Memory B cell (primary cell): ENCODE measurements at regions not wholly inside any gene's neighbourhood (a gene's known extent, or its start where the extent isn't known, plus 50 kb on each side); places are given as distances from the start of the nearest gene placed in this dataset.

Experiments used
- ATAC-seq: fragments of 150-1000 bp; cut with Tn5 transposase; 2 replicates; pipeline ENCODE4 v1.10.0; 2021; ENCODE audit warnings: low read depth, mild to moderate bottlenecking, moderate library complexity
- DNase-seq, 2 donors: peaks; one replicate each; pipeline ENCODE4 v3.0.0; 2022; ENCODE audit warnings: low spot score in 2 of 2
- H3K27ac Mint-ChIP-seq: one replicate; pipeline ENCODE4 v1.8.0; 2022; ENCODE audit warnings: mild to moderate bottlenecking, moderate library complexity, mixed read lengths
- H3K27me3 Mint-ChIP-seq: one replicate; pipeline ENCODE4 v1.8.0; 2022; ENCODE audit warnings: mixed read lengths
- H3K36me3 Mint-ChIP-seq: one replicate; pipeline ENCODE4 v1.8.0; 2022; ENCODE audit warnings: mild to moderate bottlenecking, mixed read lengths
- H3K4me1 Mint-ChIP-seq: one replicate; pipeline ENCODE4 v1.8.0; 2022; ENCODE audit warnings: mixed read lengths
- H3K4me3 Mint-ChIP-seq: one replicate; pipeline ENCODE4 v1.8.0; 2022; ENCODE audit warnings: mild to moderate bottlenecking, moderate library complexity, mixed read lengths
- H3K9me3 Mint-ChIP-seq: one replicate; pipeline ENCODE4 v1.8.0; 2022; ENCODE audit warnings: mixed read lengths

DNA sequence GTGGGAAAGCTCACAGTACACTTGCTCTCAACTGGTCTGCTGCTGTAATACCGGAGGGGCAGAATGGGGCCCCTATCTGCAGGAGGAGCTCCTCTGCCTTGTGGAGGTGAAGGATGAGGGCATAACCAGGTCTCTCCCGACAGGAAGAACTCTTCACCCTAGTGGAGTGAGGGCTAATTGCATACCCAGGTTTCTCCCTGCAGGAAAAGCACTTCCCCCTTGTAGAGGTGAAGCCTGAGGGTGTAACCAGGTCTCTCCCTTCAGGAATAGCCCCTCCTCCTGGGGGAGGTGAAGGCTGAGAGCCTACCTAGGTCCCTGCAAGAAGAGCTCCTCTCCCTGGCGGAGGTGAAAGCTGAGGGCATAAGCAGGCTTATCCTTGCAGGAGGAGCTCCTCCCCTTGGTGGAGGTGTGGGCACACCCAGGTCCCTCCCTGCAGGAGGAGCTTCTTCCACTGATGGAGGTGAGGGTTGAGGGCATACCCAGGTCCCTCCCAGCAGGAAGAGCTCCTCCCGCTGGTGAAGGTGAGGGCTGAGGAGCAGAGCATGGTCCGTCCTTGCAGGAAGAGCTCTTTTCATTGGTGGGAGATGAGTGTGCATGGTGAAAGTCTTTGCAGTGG lies 954.1 kb downstream of the NLGN4Y start:
- Mint-ChIP-seq H3K4me3 (no peak overlapping the region), H3K36me3 (no peaks in the 10 kb centered on the region), H3K9me3 (no peaks in the 10 kb centered on the region), H3K27ac (no peak overlapping the region), H3K27me3 (peaks cover 1% of the 10 kb centered on the region), H3K4me1 (no peaks in the 10 kb centered on the region)
- DNase-seq (no peak), ATAC-seq (no peak)

GRCh38 chrY:15500536-15500935 lies 976.2 kb downstream of the NLGN4Y start:
- Mint-ChIP-seq H3K36me3 (no peaks in the 10 kb centered on the region), H3K27me3 (peaks cover 2% of the 10 kb centered on the region), H3K4me3 (peak overlapping the region; percentile 80), H3K4me1 (peaks cover 13% of the 10 kb centered on the region), H3K9me3 (no peaks in the 10 kb centered on the region), H3K27ac (no peak overlapping the region)
- ATAC-seq (peak; percentile 8), DNase-seq (no peak)

- Mint-ChIP-seq H3K9me3 (no peaks in the 10 kb centered on the region), H3K4me3 (peak overlapping the region; percentile 80), H3K27me3 (peaks cover 3% of the 10 kb centered on the region), H3K27ac (no peak overlapping the region), H3K36me3 (no peaks in the 10 kb centered on the region), H3K4me1 (peaks cover 13% of the 10 kb centered on the region)
- DNase-seq, result no peak
- no peak for ATAC-seq
These were observed 976.9 kb downstream of the NLGN4Y start for GRCh38 chrY:15501181-15501580.

DNA sequence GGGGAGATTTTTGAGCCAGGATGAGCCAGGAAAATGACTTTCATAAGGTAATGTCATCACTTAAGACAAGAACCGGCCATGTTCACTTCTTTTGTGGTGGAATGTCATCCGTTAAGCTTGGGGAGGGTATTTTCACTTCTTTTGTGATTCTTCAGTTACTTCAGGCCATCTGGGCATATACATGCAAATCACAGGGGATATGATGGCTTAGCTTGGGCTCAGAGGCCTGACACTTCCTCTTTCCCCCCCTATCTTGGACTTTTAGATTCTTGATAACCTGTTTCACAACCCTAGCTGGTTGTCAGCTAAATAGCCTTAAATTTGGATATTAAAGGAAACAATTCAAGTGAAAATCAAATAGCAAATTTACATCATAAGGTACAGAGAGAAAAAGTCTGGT lies 986.0 kb downstream of the NLGN4Y start:
- peaks cover 2% of the 10 kb centered on the region for H3K36me3 Mint-ChIP-seq
- H3K4me1 Mint-ChIP-seq, result peaks cover 15% of the 10 kb centered on the region
- H3K9me3 Mint-ChIP-seq, result no peaks in the 10 kb centered on the region
- H3K27me3 Mint-ChIP-seq, result peaks cover 2% of the 10 kb centered on the region
- ATAC-seq (peak; percentile 93), DNase-seq (peak in 1 of 2 donors; percentile 5)
- H3K4me3 Mint-ChIP-seq, result no peak overlapping the region
- peak overlapping the region; percentile 38 for H3K27ac Mint-ChIP-seq

DNA sequence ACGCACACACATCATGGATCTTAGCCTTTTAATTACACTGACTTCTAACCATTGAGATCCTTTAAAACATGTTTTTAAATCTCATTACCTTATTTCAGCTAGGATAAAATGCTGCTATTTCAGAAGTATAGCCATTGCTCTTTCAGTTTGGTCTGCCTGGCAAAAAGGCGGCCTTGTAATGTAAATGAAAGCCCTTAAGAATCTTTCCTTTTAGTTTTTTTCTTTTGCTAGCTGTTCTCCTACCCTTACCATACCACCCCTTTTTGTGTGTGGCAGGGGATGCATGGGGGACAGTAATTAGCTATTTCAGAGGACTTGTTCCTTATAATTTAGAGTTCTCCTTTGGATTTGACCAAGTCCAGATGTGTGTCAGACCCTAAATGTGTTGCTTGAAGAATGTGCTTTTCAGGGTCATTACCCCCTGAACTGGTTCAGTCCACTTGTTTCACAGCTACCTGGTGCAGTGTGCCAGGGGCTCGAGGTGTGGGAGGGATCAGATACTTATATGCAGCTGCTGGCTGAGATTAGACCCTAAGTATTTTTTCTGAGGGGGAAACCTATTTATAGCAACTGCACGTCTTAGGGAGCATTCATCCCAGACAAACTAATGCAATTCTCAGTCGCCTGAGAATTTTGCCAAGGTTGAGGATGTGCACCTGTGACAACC lies 986.8 kb downstream of the NLGN4Y start:
- Mint-ChIP-seq H3K4me1 (peaks cover 17% of the 10 kb centered on the region), H3K36me3 (peaks cover 2% of the 10 kb centered on the region), H3K9me3 (no peaks in the 10 kb centered on the region), H3K27me3 (no peaks in the 10 kb centered on the region), H3K4me3 (no peak overlapping the region), H3K27ac (no peak overlapping the region)
- ATAC-seq, result no peak
- DNase-seq, result no peak

DNA sequence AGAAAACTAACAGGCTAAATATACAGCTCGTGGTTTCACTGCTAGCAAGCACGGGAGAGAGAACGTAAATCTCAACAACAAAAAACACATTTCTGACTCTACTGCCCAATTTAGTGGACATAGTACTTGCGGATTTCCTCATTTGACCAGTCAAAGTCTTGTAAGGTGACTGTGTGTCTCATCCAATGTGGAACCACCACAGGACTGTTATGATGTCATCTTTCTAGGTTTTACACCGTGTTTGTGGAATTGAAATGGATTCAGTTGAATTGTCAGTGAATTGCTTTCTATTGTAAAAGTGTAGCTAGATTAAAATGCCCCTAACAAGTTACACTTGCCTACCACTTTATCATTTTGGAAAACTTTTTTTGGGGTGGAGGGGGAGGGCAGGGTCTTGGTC lies 1010.8 kb downstream of the NLGN4Y start:
- Mint-ChIP-seq H3K36me3 (no peaks in the 10 kb centered on the region), H3K27ac (no peak overlapping the region), H3K9me3 (no peaks in the 10 kb centered on the region), H3K4me3 (no peak overlapping the region), H3K27me3 (no peaks in the 10 kb centered on the region), H3K4me1 (no peaks in the 10 kb centered on the region)
- ATAC-seq, result no peak
- DNase-seq, result no peak

GRCh38 chrY:15535784-15536511 lies 1011.6 kb downstream of the NLGN4Y start:
- no peak overlapping the region for H3K27ac Mint-ChIP-seq
- H3K36me3 Mint-ChIP-seq, result no peaks in the 10 kb centered on the region
- H3K4me3 Mint-ChIP-seq, result no peak overlapping the region
- no peak for ATAC-seq
- H3K4me1 Mint-ChIP-seq, result no peaks in the 10 kb centered on the region
- no peak for DNase-seq
- H3K27me3 Mint-ChIP-seq, result no peaks in the 10 kb centered on the region
- no peaks in the 10 kb centered on the region for H3K9me3 Mint-ChIP-seq

GRCh38 chrY:15540516-15540915 lies 1016.2 kb downstream of the NLGN4Y start:
- no peak overlapping the region for H3K4me3 Mint-ChIP-seq
- ATAC-seq (no peak), DNase-seq (no peak)
- H3K9me3 Mint-ChIP-seq, result no peaks in the 10 kb centered on the region
- H3K27ac Mint-ChIP-seq, result no peak overlapping the region
- H3K36me3 Mint-ChIP-seq, result no peaks in the 10 kb centered on the region
- H3K4me1 Mint-ChIP-seq, result no peaks in the 10 kb centered on the region
- no peaks in the 10 kb centered on the region for H3K27me3 Mint-ChIP-seq

DNA sequence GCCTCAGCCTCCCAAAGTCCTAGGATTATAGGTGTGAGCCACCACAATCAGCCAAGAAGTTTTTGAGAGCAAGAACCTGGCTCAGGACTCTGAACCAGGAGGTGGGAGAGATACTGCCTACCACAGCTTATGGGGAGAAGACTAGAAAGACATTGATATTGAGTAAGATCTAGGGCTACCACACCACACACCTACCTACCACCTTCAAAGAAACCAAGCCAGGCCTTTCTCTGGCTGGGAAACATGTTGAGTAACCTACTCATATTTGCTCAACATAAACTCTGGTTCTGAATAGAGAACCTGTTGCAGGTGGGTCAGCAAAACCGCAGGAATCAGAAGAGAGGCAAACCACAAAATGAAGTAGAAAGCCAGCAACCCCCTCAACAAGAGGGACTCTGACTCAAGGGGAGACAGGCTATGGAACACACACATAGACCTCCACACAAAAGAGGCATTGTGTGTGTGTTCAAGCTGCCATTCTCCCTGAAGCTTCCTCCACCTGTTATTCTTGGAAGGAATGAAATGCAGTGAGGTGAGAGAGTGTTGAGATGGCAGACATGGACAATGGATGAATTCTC lies 1021.9 kb downstream of the NLGN4Y start:
- ATAC-seq (no peak), DNase-seq (no peak)
- Mint-ChIP-seq H3K4me1 (no peaks in the 10 kb centered on the region), H3K4me3 (no peak overlapping the region), H3K27me3 (no peaks in the 10 kb centered on the region), H3K9me3 (no peaks in the 10 kb centered on the region), H3K36me3 (no peaks in the 10 kb centered on the region), H3K27ac (no peak overlapping the region)

DNA sequence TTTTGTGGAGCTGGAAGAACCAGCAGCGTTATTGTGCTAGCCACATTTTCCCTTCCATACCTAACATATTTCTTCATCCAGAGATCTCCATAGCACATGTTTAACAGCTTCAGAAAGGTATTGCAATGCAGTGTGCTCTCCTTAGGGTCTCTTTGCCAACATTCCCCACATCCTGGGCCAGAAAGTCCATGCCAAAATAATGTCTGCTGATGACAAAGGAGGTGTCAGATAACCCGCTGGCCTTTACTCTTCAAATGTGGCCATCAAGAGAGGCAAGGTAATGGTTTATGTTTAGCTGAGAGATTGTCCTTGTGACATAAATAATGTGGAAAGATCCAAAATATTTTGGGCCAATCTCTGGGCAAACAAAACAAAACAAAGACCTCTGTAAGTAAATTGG lies 1027.7 kb downstream of the NLGN4Y start:
- ATAC-seq (no peak), DNase-seq (no peak)
- Mint-ChIP-seq H3K4me1 (no peaks in the 10 kb centered on the region), H3K4me3 (no peak overlapping the region), H3K27ac (no peak overlapping the region), H3K9me3 (no peaks in the 10 kb centered on the region), H3K27me3 (no peaks in the 10 kb centered on the region), H3K36me3 (no peaks in the 10 kb centered on the region)

DNA sequence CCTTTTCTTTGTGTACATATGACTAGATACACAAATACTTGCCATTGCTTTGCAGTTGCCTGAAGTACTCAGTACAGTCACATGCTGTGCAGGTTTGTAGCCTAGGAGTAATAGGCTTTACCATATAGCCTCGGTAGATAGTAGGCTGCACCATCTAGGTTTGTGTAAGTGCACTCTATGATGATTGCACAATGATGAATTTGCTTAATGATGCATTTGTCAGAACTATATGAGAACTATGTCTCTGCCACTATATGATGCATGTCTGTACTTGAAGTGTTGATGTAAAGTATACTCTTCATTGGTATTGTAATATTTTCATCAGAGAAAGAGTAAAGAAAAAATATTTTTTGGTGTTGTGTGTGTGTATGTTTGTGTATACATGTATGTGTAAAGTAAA lies 1030.7 kb downstream of the NLGN4Y start:
- H3K4me3 Mint-ChIP-seq, result no peak overlapping the region
- DNase-seq (no peak), ATAC-seq (no peak)
- H3K4me1 Mint-ChIP-seq, result no peaks in the 10 kb centered on the region
- H3K9me3 Mint-ChIP-seq, result no peaks in the 10 kb centered on the region
- H3K36me3 Mint-ChIP-seq, result no peaks in the 10 kb centered on the region
- no peaks in the 10 kb centered on the region for H3K27me3 Mint-ChIP-seq
- H3K27ac Mint-ChIP-seq, result no peak overlapping the region

- H3K27ac Mint-ChIP-seq, result no peak overlapping the region
- H3K4me3 Mint-ChIP-seq, result no peak overlapping the region
- no peaks in the 10 kb centered on the region for H3K27me3 Mint-ChIP-seq
- DNase-seq (no peak), ATAC-seq (no peak)
- no peaks in the 10 kb centered on the region for H3K9me3 Mint-ChIP-seq
- no peaks in the 10 kb centered on the region for H3K4me1 Mint-ChIP-seq
- no peaks in the 10 kb centered on the region for H3K36me3 Mint-ChIP-seq
These were observed 1034.8 kb downstream of the NLGN4Y start for GRCh38 chrY:15559169-15559568.

DNA sequence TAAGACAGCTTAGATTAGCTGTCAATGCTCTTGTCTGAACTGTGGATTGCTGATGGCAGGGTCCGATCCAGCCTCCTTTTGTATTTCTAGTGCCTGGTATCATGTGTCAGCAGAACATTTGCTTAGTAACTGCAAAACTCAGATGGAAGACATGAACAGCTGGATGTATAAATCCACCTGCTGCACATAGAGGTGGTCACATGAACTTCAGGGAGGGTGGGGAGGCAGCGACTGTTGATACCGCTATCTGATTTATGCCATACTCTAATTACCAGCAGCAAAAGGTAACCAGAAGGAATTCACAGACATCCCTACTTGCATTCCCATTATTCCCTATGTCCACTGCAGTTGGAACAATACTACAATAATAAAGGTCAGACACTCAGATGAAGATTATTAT lies 1036.5 kb downstream of the NLGN4Y start:
- no peaks in the 10 kb centered on the region for H3K36me3 Mint-ChIP-seq
- no peaks in the 10 kb centered on the region for H3K4me1 Mint-ChIP-seq
- no peak overlapping the region for H3K27ac Mint-ChIP-seq
- H3K27me3 Mint-ChIP-seq, result no peaks in the 10 kb centered on the region
- H3K4me3 Mint-ChIP-seq, result no peak overlapping the region
- no peak for DNase-seq
- no peaks in the 10 kb centered on the region for H3K9me3 Mint-ChIP-seq
- no peak for ATAC-seq

- ATAC-seq, result no peak
- H3K4me1 Mint-ChIP-seq, result no peaks in the 10 kb centered on the region
- no peaks in the 10 kb centered on the region for H3K36me3 Mint-ChIP-seq
- H3K27me3 Mint-ChIP-seq, result no peaks in the 10 kb centered on the region
- no peak for DNase-seq
- H3K27ac Mint-ChIP-seq, result no peak overlapping the region
- no peak overlapping the region for H3K4me3 Mint-ChIP-seq
- no peaks in the 10 kb centered on the region for H3K9me3 Mint-ChIP-seq
These were observed 1037.4 kb downstream of the NLGN4Y start for GRCh38 chrY:15561501-15562289.
